COLO829 (cell line): ENCODE measurements at regions not wholly inside any gene's neighbourhood (a gene's known extent, or its start where the extent isn't known, plus 50 kb on each side); places are given as distances from the start of the nearest gene placed in this dataset.
A peak's percentile ranks its signal among the peaks of the same experiment; 100 is the strongest.

ENCODE experiments used
- DNase-seq: peaks from one replicate; pipeline ENCODE4 v3.0.0; 2012; ENCODE audit warnings: low spot score

- peak; percentile 36 for DNase-seq
Observed at GRCh38 chr6:9610620-9611415, 804.1 kb downstream of the TFAP2A start.

GRCh38 chr6:9606435-9607134 lies 808.3 kb downstream of the TFAP2A start:
- no peak for DNase-seq

DNA sequence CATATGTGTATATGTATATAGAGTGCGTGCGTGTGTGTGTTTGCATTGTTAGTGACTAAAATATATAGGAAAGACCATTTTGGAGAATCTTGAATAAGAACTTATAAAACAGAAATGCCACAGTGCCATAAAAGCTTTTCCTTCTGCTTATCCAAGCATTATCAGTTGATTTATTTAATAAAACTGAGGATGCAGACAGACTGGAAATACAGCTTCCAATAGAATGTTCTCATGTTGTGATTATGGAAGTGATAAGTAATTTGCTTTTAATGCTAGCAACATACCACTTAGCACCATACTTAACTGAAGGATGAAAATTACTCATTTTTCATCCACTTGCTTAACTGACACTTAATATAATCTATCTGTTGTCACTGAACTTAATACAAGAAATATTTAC lies 820.1 kb downstream of the TFAP2A start:
- DNase-seq: no peak

GRCh38 chr6:9593554-9593953 lies 821.3 kb downstream of the TFAP2A start:
- DNase-seq: no peak

GRCh38 chr6:9583753-9584352 lies 831.0 kb downstream of the TFAP2A start:
- DNase-seq: no peak

DNA sequence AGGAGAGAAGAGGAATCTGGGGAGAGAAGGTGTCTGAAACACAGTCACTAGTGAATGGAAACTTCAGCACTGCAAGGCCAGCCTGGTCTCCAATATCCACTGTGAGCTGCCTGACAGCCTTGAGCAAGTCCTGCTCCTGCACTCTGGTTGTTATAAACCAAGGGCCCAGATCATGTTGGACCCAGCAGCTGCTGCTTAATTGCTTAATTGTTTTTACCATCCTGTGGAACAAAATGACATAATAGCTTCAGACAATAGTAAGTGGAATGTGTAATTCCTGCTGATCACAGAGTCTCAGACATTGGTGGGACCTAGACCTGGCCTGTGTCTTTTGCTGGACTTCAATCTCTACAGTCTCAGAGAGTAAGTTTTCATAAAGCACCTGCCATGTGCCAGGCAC lies 833.7 kb downstream of the TFAP2A start:
- DNase-seq: no peak

- DNase-seq: no peak
Observed at GRCh38 chr6:9576521-9576920, 838.4 kb downstream of the TFAP2A start.

DNA sequence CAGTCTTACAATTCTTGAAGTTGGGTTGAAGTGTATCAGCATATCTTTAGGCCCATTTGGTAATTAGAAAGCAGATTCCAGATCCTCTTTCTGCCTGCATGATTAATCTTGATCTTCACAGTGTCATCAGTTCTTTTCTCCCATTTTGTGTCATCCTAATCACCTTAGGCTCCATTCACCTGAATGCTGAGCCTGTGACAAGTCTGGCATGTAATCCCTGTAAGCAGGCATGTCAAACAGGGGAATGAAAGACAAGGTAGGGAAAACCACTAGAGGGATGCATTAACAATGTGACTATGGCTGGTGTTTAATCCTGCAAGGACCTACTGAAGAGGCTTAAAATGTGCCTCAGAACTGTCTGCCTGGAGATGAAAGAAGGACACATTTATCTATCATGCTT lies 848.8 kb downstream of the TFAP2A start:
- DNase-seq: no peak

DNA sequence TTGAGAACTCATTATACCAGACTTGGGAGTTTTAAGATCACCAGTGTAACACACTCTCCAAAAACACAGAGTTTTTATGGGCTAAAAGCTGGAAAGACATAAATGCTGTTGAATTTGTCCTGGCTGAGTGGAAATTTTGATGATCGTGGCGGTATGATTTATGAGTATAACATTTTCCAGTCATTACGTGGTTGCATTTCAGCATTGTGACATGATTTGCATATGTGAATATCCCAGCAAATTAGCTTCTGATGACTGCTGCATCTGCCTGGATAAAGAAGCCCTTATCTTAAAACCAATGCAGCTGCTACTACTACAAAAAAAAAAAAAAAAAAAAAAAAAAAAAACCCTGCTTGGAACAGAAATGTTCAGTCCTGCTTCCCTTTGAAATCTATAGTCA lies 850.9 kb downstream of the TFAP2A start:
- DNase-seq: no peak

GRCh38 chr6:9563568-9563967 lies 851.3 kb downstream of the TFAP2A start:
- DNase-seq: no peak

- DNase-seq: no peak
Observed at GRCh38 chr6:9554806-9555205, 860.1 kb downstream of the TFAP2A start.

DNA sequence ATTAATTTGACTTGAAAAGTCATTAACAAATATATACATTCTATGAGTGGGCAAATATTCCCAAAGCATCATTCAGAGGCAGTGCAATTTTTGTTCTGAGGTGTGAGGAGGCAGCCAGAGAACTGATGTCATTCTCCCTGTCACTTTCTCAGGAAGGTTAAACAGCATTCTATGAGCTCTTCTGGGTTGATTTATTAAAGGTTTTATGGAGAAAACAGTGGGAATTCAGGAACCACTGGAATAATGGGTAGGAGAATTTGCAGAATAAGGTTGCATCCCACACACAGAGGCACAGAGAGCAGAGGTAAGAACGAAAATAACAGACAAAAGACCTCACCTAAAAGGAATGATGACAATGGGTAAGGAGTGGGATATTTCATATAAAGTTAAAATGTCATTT lies 860.6 kb downstream of the TFAP2A start:
- DNase-seq: no peak

DNA sequence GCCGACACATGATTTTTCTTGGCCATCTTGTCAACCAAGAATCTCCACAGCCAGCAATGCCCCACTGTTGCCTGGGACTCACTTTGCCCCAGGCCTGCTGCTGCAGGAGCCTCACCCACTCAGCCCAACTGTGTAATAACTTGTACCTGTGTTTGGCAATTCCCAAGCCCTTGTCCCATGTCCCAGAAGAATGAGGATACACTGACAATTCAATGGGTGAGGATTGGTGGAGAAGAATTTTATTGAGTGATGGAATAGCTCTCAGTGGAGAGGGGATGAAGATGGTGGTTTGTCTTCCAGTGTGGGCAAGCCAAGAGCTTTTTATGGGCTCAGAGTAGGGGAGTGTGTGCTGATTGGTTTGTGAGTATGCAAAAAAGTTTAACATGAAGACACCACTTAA lies 861.9 kb downstream of the TFAP2A start:
- no peak for DNase-seq

DNA sequence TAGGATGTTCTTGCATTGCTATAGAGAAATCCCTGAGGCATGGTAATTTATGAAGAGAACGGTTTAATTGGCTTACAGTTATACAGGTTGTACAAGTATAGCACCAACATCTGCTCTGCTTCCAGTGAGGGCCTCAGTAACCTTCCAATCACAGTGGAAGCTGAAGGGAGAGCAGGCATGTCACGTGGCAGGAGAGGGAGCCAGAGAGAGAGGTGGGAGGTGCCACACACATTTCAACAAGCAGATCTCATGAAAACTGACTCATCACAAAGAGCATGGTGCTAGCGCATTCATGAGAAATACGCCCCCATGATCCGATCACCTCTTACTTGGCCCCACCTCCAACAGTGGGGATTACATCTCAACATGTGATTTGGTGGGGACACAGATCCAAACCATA lies 871.2 kb downstream of the TFAP2A start:
- no peak for DNase-seq

- peak; percentile 69 for DNase-seq
Observed at GRCh38 chr6:9540534-9541126, 874.2 kb downstream of the TFAP2A start.

GRCh38 chr6:9540126-9540525 lies 874.7 kb downstream of the TFAP2A start:
- no peak for DNase-seq

- no peak for DNase-seq
Observed at GRCh38 chr6:9539231-9539755, 875.6 kb downstream of the TFAP2A start.

DNA sequence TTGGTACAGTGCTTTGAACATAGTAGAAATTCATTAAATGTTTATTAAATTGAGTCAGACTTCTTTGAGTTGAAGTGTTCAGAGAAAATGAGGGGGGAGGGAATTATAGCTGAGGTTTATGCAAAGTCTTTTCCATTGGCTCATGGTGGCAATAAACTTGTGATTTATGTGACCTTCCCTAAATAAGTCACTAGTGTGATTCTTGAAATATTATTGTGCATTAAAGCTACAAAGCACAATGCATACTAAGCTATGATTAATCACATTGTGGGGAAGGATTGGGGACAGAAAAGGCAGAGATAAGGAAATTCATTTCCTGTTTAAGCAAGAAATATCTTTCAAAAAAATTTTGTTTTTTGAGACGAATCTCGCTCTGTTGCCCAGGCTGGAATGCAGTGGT lies 877.5 kb downstream of the TFAP2A start:
- no peak for DNase-seq

DNA sequence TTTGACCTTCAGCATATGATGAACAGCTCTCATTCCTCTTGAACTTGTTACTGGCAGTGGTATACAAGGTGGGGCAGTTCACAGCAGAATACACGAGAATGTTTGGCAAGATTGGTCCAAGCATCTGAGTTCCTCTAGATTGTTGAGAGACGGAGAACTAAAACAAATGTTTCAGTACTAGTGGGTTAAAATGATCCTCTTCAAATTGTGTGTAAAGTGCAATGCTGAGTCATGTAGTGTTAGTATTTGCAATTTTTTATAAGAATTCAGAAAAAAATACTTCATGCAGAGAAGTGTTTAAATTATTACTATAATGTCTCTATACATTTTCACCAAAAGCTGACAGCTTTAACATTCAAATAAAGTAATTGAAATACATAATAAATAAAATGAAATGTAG lies 879.8 kb downstream of the TFAP2A start:
- no peak for DNase-seq

DNA sequence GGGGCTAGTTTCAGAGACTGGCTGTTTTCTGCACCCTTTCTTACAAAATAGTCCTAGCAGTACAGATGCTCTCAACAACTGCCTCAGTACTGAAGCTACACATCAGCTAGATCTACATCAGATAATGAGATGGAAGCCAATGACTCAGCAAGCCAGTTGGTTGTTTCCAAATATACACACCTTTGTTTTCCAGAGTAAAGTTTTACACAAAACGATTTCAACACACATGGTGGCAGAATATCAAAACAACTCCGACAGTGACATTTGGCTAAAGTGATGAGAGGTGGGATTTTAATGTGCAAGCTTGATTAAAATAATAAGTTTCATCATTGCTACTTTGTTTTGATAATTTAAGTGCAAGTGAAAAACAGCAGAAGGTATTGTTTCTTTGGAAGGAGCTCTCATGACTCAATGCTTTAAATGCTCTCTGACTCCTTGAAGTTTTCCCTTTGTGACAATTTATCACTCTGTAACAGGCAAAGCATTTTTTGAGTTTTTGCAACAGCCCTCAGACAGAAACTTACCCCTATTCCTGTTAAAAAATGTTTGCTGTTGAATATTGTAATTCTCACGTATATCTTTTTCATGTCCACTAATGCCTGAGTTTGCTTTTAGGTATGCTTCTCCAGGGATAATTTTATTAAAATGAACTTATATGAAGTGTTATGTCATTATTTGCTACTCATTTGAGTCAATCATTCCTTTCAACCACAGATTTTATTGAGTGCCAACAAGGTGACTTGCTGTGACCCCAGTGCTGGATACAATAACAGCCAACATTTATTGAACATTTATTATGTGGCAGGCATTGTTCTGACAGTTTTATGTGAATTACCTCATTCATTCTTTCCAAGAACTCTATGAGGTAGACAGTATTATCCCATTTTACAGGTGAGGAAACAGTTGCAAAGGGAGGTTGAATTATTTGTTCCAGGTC lies 882.0 kb downstream of the TFAP2A start:
- DNase-seq: peak; percentile 22

DNA sequence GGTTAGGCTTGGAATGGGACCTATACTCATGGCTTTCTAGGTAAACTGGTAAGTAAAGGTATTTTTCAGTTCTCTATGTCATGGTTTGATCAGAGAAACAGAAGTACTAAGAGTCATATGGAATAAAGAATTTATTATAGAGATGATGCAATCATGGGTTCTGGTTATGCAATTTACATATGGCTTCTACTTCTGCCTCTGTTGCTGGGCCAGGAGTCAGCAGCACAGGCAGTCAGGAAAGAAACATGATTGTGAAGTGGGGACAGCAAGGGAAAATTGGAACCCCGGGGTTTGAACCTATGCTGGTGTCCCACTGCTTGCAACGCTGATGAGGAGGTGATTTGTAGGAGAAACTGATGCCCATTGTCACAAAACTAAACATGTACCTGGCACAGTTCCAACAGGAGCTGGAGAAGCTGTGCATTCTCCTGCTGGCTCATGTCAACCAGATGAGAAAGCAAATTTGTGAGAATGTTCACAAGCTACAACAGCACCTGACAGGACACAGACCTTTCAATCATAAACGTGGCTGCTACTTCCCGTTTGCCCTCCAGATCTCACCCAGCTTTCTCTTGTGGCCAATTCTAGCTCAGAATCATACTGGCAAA lies 887.1 kb downstream of the TFAP2A start:
- DNase-seq: no peak
